22Rv1 (cell line): ENCODE measurements at regions not wholly inside any gene's neighbourhood (a gene's known extent, or its start where the extent isn't known, plus 50 kb on each side); places are given as distances from the start of the nearest gene placed in this dataset.

Source experiments
- H3K27ac ChIP-seq: fragments of 450-650 bp; 2 replicates; pipeline ENCODE4 v1.5.1; 2017
- CTCF ChIP-seq: fragments of 450-650 bp; IDR thresholded peaks from 2 replicates; pipeline ENCODE4 v1.5.1; 2017; ENCODE audit warnings: mild to moderate bottlenecking
- ZFX ChIP-seq: fragments of 450-650 bp; IDR thresholded peaks from 2 replicates; pipeline ENCODE4 v1.6.1; 2017; ENCODE audit warnings: antibody characterized with exemption, borderline replicate concordance

GRCh38 chr5:174159327-174160114, 114.0 kb downstream of the NSG2 start:
- H3K27ac ChIP-seq, result no peak overlapping the region
- TF ChIP-seq ZFX (no peak), CTCF (no peak)

GRCh38 chr5:174165406-174165805, 119.9 kb downstream of the NSG2 start:
- TF ChIP-seq ZFX (no peak), CTCF (no peak)
- no peak overlapping the region for H3K27ac ChIP-seq

- TF ChIP-seq ZFX (no peak), CTCF (no peak)
- H3K27ac ChIP-seq, result no peak overlapping the region
Measured at GRCh38 chr5:174166231-174167079, 120.9 kb downstream of the NSG2 start.

DNA sequence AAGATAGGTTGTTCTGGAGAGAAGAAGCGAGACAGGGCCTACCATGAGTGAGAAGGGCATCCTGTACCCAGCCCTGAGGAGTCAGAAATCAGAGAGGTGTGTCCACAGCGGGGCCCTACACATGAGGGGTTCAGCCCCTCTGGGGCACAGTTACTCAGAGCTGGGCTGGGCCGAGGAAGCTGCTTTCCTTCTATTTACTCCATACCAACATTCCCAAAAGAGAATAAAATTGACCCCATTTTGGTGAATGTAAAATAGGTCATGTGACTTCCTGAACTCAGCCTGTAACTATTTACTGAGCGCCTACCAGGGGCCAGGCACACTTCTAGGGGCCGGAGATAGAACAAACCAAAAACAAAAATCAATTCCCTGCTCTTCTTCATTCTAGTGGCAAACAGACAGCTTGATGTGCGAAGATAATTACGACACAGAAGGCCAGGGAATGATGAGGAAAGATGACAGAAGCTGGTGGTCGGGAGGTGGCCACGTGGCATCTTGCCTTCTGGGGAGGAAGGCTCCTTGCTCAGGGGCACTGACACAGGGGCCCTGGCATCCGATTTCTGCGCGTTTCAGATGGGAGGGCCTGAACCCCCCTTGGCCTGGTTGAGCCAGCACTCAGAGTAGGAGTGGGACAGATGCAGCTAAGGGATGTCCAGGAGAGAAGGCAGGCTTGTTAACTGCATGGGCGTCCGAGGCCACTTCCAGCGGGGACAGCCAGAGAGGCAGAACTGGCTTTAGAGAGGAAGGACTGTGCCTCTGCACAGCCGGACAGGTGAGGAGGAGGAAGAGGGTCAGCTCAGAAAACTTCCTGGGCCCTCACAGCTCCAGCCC, 121.8 kb downstream of the NSG2 start:
- no peak overlapping the region for H3K27ac ChIP-seq
- TF ChIP-seq ZFX (no peak), CTCF (no peak)

GRCh38 chr5:174172152-174172551, 126.6 kb downstream of the NSG2 start:
- TF ChIP-seq ZFX, result no peak
- no peak for TF ChIP-seq CTCF
- no peak overlapping the region for H3K27ac ChIP-seq

GRCh38 chr5:174172566-174172965, 127.1 kb downstream of the NSG2 start:
- no peak for TF ChIP-seq CTCF
- no peak overlapping the region for H3K27ac ChIP-seq
